Stimulated activated CD8-positive, alpha-beta memory T cell treated with anti-CD3 and anti-CD28 coated beads, Interleukin-2, amount 100 ng/mL, for 48 hours (primary cell): ENCODE measurements at regions not wholly inside any gene's neighbourhood (a gene's known extent, or its start where the extent isn't known, plus 50 kb on each side); places are given as distances from the start of the nearest gene placed in this dataset.
"Not testable (repeated sequence)": the region's sequence is repeated elsewhere in the genome, so short reads cannot be mapped to it uniquely, and the experiment has no call there.

Experiments used
- DNase-seq, 2 donors: peaks; one replicate each; pipeline ENCODE4 v3.0.0-alpha.2; 2020; ENCODE audit warnings: low read depth in 2 of 2

GRCh38 chr16:88200154-88200895 is 182.4 kb upstream of the ZNF469 start:
- not testable (repeated sequence) for DNase-seq

GRCh38 chr16:88200896-88201185 is 181.9 kb upstream of the ZNF469 start:
- no peak for DNase-seq

- DNase-seq, result not testable (repeated sequence)
Observed at GRCh38 chr16:88201611-88202010, 181.1 kb upstream of the ZNF469 start.

GRCh38 chr16:88202207-88202745 is 180.5 kb upstream of the ZNF469 start:
- no peak for DNase-seq

- DNase-seq, result not testable (repeated sequence)
Observed at GRCh38 chr16:88202856-88203681, 179.7 kb upstream of the ZNF469 start.

- DNase-seq, result not testable (repeated sequence)
Observed at GRCh38 chr16:88204131-88205110, 178.3 kb upstream of the ZNF469 start.

- DNase-seq, result not testable (repeated sequence)
Observed at GRCh38 chr16:88205482-88205881, 177.3 kb upstream of the ZNF469 start.

- not testable (repeated sequence) for DNase-seq
Observed at GRCh38 chr16:88206006-88206405, 176.8 kb upstream of the ZNF469 start.

- DNase-seq, result not testable (repeated sequence)
Observed at GRCh38 chr16:88206516-88206915, 176.2 kb upstream of the ZNF469 start.

- DNase-seq, result no peak
Observed at GRCh38 chr16:88208112-88208511, 174.6 kb upstream of the ZNF469 start.

GRCh38 chr16:88208776-88209175 is 174.0 kb upstream of the ZNF469 start:
- not testable (repeated sequence) for DNase-seq

- not testable (repeated sequence) for DNase-seq
Observed at GRCh38 chr16:88209579-88209978, 173.2 kb upstream of the ZNF469 start.

- not testable (repeated sequence) for DNase-seq
Observed at GRCh38 chr16:88213937-88214336, 168.8 kb upstream of the ZNF469 start.

- not testable (repeated sequence) for DNase-seq
Observed at GRCh38 chr16:88221001-88221761, 161.6 kb upstream of the ZNF469 start.

GRCh38 chr16:88223696-88224095 is 159.1 kb upstream of the ZNF469 start:
- not testable (repeated sequence) for DNase-seq

GRCh38 chr16:88224131-88224898 is 158.4 kb upstream of the ZNF469 start:
- DNase-seq, result not testable (repeated sequence)

- not testable (repeated sequence) for DNase-seq
Observed at GRCh38 chr16:88225640-88226230, 157.0 kb upstream of the ZNF469 start.

- not testable (repeated sequence) for DNase-seq
Observed at GRCh38 chr16:88226302-88226701, 156.5 kb upstream of the ZNF469 start.

GRCh38 chr16:88227026-88227721 is 155.6 kb upstream of the ZNF469 start:
- not testable (repeated sequence) for DNase-seq
